Esophagus squamous epithelium (tissue), 5 donors: ENCODE measurements at regions not wholly inside any gene's neighbourhood (a gene's known extent, or its start where the extent isn't known, plus 50 kb on each side); places are given as distances from the start of the nearest gene placed in this dataset.

ENCODE experiments used
- DNase-seq: peaks from one replicate; lab custom pipeline; 2025; lab: John Stamatoyannopoulos, UW
- H3K27ac ChIP-seq, 4 donors: fragments of 200-600 bp; sonication (generic); one replicate each; pipeline ENCODE4 v1.5.1; 2016 to 2019; ENCODE audit warnings: mild to moderate bottlenecking in 1 of 4
- H3K27me3 ChIP-seq, 4 donors: fragments of 200-600 bp; sonication (generic); 1 replicate in 3 of 4; 2 replicates in 1 of 4; pipeline versions ENCODE4 v1.5.1 to v1.6.0; 2017 to 2021; ENCODE audit warnings: antibody characterized with exemption in 1 of 4
- H3K36me3 ChIP-seq, 3 donors: fragments of 200-600 bp; sonication (generic); one replicate each; pipeline ENCODE4 v1.5.1; 2016 to 2019
- H3K4me1 ChIP-seq, 3 donors: fragments of 200-600 bp; sonication (generic); one replicate each; pipeline ENCODE4 v1.5.1; 2017 to 2019
- H3K4me3 ChIP-seq, 4 donors: fragments of 200-600 bp; sonication (generic); 1 replicate in 3 of 4; 2 replicates in 1 of 4; pipeline ENCODE4 v1.5.1; 2016 to 2019; ENCODE audit warnings: mild to moderate bottlenecking in 2 of 4, moderate library complexity in 1 of 4
- H3K9me3 ChIP-seq, 3 donors: fragments of 200-600 bp; sonication (generic); one replicate each; pipeline ENCODE4 v1.5.1; 2016 to 2019
- POLR2A ChIP-seq, 4 donors: fragments of 450-650 bp; IDR thresholded peaks; one replicate each; pipeline ENCODE4 v1.6.1; 2017; ENCODE audit warnings: antibody characterized with exemption in 4 of 4, mild to moderate bottlenecking in 4 of 4, moderate library complexity in 3 of 4
- WGBS, 2 donors: methylation state at CpG; one replicate each; pipeline ENCODE4 v1.1.5; 2018; 5-methylcytosine and 5-hydroxymethylcytosine counted together
- intact Hi-C: fragments of 100-400 bp; cut with DNase I; formaldehyde crosslinking; loops from one replicate; pipeline ENCODE4 v1.15.0; 2022
- TF ChIP-seq, protein P1 (sequence below), 6 experiments: fragments of 450-650 bp in 4 of 6; fragments of 200-600 bp in 2 of 6; sonication (generic) in 2 of 6; IDR thresholded peaks; one replicate each; pipeline ENCODE4 v1.5.1; 2016 to 2019; ENCODE audit warnings: antibody characterized with exemption in 6 of 6, mild to moderate bottlenecking in 4 of 6, moderate library complexity in 4 of 6
- donor health status: DM: yes; HTN: yes; CAD: no.

- TF ChIP-seq POLR2A (IDR thresholded peaks at IDR 0.05) = no peak
- TF ChIP-seq, protein P1, sequence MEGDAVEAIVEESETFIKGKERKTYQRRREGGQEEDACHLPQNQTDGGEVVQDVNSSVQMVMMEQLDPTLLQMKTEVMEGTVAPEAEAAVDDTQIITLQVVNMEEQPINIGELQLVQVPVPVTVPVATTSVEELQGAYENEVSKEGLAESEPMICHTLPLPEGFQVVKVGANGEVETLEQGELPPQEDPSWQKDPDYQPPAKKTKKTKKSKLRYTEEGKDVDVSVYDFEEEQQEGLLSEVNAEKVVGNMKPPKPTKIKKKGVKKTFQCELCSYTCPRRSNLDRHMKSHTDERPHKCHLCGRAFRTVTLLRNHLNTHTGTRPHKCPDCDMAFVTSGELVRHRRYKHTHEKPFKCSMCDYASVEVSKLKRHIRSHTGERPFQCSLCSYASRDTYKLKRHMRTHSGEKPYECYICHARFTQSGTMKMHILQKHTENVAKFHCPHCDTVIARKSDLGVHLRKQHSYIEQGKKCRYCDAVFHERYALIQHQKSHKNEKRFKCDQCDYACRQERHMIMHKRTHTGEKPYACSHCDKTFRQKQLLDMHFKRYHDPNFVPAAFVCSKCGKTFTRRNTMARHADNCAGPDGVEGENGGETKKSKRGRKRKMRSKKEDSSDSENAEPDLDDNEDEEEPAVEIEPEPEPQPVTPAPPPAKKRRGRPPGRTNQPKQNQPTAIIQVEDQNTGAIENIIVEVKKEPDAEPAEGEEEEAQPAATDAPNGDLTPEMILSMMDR (IDR thresholded peaks at IDR 0.05) = no peak
- Histone ChIP-seq H3K9me3 (no peaks in the 10 kb centered on the region), H3K27ac (no peak overlapping the region), H3K4me1 (no peaks in the 10 kb centered on the region), H3K36me3 (no peaks in the 10 kb centered on the region), H3K27me3 (no peaks in the 10 kb centered on the region), H3K4me3 (no peak overlapping the region)
- DNase-seq = no peak
- intact Hi-C loops = no loop called here
Measured at GRCh38 chr5:104793755-104794080, 1231.1 kb upstream of the NUDT12 start.

- DNase-seq = no peak
- intact Hi-C loops = no loop called here
- Histone ChIP-seq H3K36me3 (no peaks in the 10 kb centered on the region), H3K27me3 (no peaks in the 10 kb centered on the region), H3K4me1 (no peaks in the 10 kb centered on the region), H3K9me3 (no peaks in the 10 kb centered on the region), H3K27ac (no peak overlapping the region), H3K4me3 (no peak overlapping the region)
- 56 to 60% methylated on average over 3 to 4 of the region's 4 CpGs for WGBS, 2 donors
- TF ChIP-seq POLR2A (IDR thresholded peaks at IDR 0.05) = no peak
- TF ChIP-seq, protein P1 (IDR thresholded peaks at IDR 0.05) = no peak
Measured at GRCh38 chr5:104793031-104793754, 1230.6 kb upstream of the NUDT12 start.

GRCh38 chr5:104789366-104789765, 1226.8 kb upstream of the NUDT12 start:
- intact Hi-C loops = no loop called here
- 18 to 21% methylated on average over 1 of the region's 1 CpG for WGBS, 2 donors
- TF ChIP-seq, protein P1 (IDR thresholded peaks at IDR 0.05) = no peak
- TF ChIP-seq POLR2A (IDR thresholded peaks at IDR 0.05) = no peak

DNA sequence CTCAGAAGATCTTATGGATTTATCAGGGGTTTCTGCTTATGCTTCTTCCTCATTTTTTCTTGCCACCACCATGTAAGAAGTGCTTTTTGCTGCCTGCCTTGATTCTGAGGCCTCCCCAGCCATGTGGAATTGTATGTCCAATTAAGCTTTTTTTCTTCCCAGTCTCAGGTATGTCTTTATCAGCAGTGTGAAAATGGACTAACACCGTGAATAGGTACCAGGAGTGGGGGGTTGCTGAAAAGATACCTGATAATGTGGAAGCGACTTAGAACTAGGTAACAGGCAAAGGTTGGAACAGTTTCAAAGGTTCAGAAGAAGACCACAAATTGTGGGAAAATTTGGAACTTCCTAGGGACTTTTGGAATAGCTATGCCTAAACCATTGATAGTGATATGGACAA, 1222.5 kb upstream of the NUDT12 start:
- intact Hi-C loops = no loop called here
- TF ChIP-seq, protein P1 (IDR thresholded peaks at IDR 0.05) = no peak
- Histone ChIP-seq H3K4me3 (no peak overlapping the region), H3K36me3 (no peaks in the 10 kb centered on the region), H3K9me3 (peaks cover 0 to 2% (median 0%) of the 10 kb centered on the region in 3 donors), H3K27ac (no peak overlapping the region), H3K27me3 (no peaks in the 10 kb centered on the region), H3K4me1 (no peaks in the 10 kb centered on the region)
- no peak for DNase-seq
- 78 to 95% methylated on average over 2 of the region's 2 CpGs for WGBS, 2 donors

More at GRCh38 chr5:104789366-104789765, 1226.8 kb upstream of the NUDT12 start:
- H3K4me1 ChIP-seq = no peaks in the 10 kb centered on the region
- H3K27ac ChIP-seq = no peak overlapping the region
- no peaks in the 10 kb centered on the region for H3K36me3 ChIP-seq
- H3K27me3 ChIP-seq = no peaks in the 10 kb centered on the region
- H3K9me3 ChIP-seq = peaks cover 0 to 2% (median 0%) of the 10 kb centered on the region in 3 donors
- H3K4me3 ChIP-seq = no peak overlapping the region
- DNase-seq = no peak

GRCh38 chr5:104774372-104774771, 1211.8 kb upstream of the NUDT12 start:
- no peaks in the 10 kb centered on the region for H3K27me3 ChIP-seq
- H3K4me3 ChIP-seq = no peak overlapping the region
- no peak for DNase-seq
- no peaks in the 10 kb centered on the region for H3K9me3 ChIP-seq
- TF ChIP-seq POLR2A (IDR thresholded peaks at IDR 0.05) = no peak
- TF ChIP-seq, protein P1 (IDR thresholded peaks at IDR 0.05) = no peak
- H3K27ac ChIP-seq = no peak overlapping the region
- no peaks in the 10 kb centered on the region for H3K4me1 ChIP-seq
- WGBS, 2 donors = 75 to 81% methylated on average over 8 of the region's 8 CpGs
- intact Hi-C loops = no loop called here
- no peaks in the 10 kb centered on the region for H3K36me3 ChIP-seq
